MCF 10A (cell line): ENCODE measurements at regions not wholly inside any gene's neighbourhood (a gene's known extent, or its start where the extent isn't known, plus 50 kb on each side); places are given as distances from the start of the nearest gene placed in this dataset.

Experiments used
- BruUV-seq: library from RNA; stranded (reverse); fragments of 400-500 nt; replicated peaks from 2 replicates; lab custom pipeline; 2021; lab: Mats Ljungman, UMichigan
- CTCF ChIA-PET: fragments of 300-600 bp; sonication (Branson Sonifier 250); formaldehyde crosslinking; extraction: SDS; loops from one replicate; lab custom pipeline; 2021; ENCODE audit warnings: antibody characterized with exemption, inconsistent platforms; lab: Yijun Ruan, JAX
- POLR2A ChIA-PET: fragments of 300-600, 350-650 bp; sonication (Branson Sonifier 250); formaldehyde crosslinking; extraction: SDS; loops from one replicate; lab custom pipeline; 2020; ENCODE audit warnings: antibody characterized with exemption, inconsistent platforms; lab: Yijun Ruan, JAX
- DNase-seq: peaks from one replicate; pipeline ENCODE4 v3.0.0-alpha.2; 2018; ENCODE audit not compliant: unreplicated experiment
- H3K27ac Mint-ChIP-seq: one replicate; pipeline ENCODE4 v1.8.0; 2022; ENCODE audit warnings: mild to moderate bottlenecking, low read depth, mixed read lengths; ENCODE audit not compliant: unreplicated experiment
- H3K27me3 Mint-ChIP-seq: one replicate; pipeline ENCODE4 v1.8.0; 2022; ENCODE audit warnings: mixed read lengths; ENCODE audit not compliant: insufficient read depth, unreplicated experiment
- H3K36me3 Mint-ChIP-seq: one replicate; pipeline ENCODE4 v1.8.0; 2022; ENCODE audit warnings: mild to moderate bottlenecking, moderate library complexity, mixed read lengths; ENCODE audit not compliant: insufficient read depth, unreplicated experiment
- H3K4me1 Mint-ChIP-seq: one replicate; pipeline ENCODE4 v1.8.0; 2022; ENCODE audit warnings: mixed read lengths; ENCODE audit not compliant: insufficient read depth, unreplicated experiment
- H3K4me3 Mint-ChIP-seq: one replicate; pipeline ENCODE4 v1.8.0; 2022; ENCODE audit warnings: mild to moderate bottlenecking, moderate library complexity, mixed read lengths; ENCODE audit not compliant: unreplicated experiment
- H3K9me3 Mint-ChIP-seq: one replicate; pipeline ENCODE4 v1.8.0; 2022; ENCODE audit warnings: mixed read lengths; ENCODE audit not compliant: unreplicated experiment
- intact Hi-C: fragments of 100-400 bp; cut with micrococcal nuclease; formaldehyde crosslinking; loops from 2 replicates; pipeline ENCODE4 v1.14.1; 2022
- TF ChIP-seq, protein P1 (sequence below): fragments of 200-600 bp; IDR thresholded peaks from one replicate; pipeline ENCODE4 v1.8.0; 2022; ENCODE audit warnings: antibody characterized with exemption, mild to moderate bottlenecking; ENCODE audit not compliant: unreplicated experiment

DNA sequence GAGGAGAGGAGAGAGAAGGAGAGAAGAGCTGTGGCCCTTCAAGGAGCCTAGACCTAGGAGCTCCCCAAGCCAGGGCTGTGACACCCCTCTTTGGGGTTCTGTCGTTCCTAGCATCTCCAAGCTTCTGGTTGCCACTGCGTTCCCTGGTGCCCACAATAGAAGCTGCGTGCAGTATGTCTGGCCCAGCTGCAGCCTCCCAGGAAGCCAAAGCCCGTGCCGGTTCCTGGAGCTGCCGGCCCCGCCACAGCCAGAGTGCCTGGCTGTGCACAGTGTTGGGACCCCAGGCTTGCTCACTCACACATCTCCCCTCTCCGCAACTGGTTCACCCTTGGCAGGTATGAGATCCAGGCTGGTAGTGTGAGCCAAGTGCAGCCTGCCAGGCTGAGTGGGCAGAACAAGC lies 367.7 kb upstream of the MC4R start:
- Mint-ChIP-seq H3K4me3 (no peak overlapping the region), H3K27me3 (peaks cover 81% of the 10 kb centered on the region), H3K27ac (no peak overlapping the region), H3K9me3 (no peaks in the 10 kb centered on the region), H3K36me3 (no peaks in the 10 kb centered on the region), H3K4me1 (no peaks in the 10 kb centered on the region)
- ChIA-PET CTCF (interaction anchor here (0.6 to 1.4 kb wide), 2 partner anchors 15 to 55 kb away, joined by 3 read pairs; no protein-coding TSS in a partner anchor), POLR2A (no interaction called here)
- DNase-seq, result no peak
- intact Hi-C loops, result no loop called here
- TF ChIP-seq, protein P1, sequence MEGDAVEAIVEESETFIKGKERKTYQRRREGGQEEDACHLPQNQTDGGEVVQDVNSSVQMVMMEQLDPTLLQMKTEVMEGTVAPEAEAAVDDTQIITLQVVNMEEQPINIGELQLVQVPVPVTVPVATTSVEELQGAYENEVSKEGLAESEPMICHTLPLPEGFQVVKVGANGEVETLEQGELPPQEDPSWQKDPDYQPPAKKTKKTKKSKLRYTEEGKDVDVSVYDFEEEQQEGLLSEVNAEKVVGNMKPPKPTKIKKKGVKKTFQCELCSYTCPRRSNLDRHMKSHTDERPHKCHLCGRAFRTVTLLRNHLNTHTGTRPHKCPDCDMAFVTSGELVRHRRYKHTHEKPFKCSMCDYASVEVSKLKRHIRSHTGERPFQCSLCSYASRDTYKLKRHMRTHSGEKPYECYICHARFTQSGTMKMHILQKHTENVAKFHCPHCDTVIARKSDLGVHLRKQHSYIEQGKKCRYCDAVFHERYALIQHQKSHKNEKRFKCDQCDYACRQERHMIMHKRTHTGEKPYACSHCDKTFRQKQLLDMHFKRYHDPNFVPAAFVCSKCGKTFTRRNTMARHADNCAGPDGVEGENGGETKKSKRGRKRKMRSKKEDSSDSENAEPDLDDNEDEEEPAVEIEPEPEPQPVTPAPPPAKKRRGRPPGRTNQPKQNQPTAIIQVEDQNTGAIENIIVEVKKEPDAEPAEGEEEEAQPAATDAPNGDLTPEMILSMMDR, result no peak
- no TSS peak for BruUV-seq

DNA sequence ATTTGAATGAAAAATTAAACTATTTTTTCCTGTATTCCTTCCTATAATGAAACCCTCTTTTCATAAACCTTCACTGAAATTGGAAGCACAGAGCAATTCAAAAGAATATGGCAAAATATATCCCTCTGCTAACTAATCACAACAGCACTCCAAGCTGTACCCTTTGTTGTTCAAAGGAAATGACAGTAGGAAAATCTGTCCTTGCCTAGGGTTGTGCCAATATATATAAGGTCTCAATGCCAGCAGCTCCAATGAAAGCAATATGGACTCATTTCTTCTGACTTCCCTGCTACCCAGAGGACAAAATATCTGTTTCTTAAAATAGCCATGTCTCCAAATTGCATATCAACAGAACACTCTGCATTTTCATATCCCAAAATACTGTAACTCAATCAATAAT lies 373.9 kb upstream of the MC4R start:
- Mint-ChIP-seq H3K27me3 (peaks cover 69% of the 10 kb centered on the region), H3K9me3 (no peaks in the 10 kb centered on the region), H3K27ac (no peak overlapping the region), H3K4me3 (no peak overlapping the region), H3K36me3 (no peaks in the 10 kb centered on the region), H3K4me1 (no peaks in the 10 kb centered on the region)
- CTCF ChIA-PET, result interaction anchor here (0.8 kb wide), 1 partner anchor 31 kb away, joined by 4 read pairs; no protein-coding TSS in a partner anchor
- POLR2A ChIA-PET, result no interaction called here
- no peak for DNase-seq
- no TSS peak for BruUV-seq
- intact Hi-C loops, result no loop called here
- TF ChIP-seq, protein P1, result no peak

DNA sequence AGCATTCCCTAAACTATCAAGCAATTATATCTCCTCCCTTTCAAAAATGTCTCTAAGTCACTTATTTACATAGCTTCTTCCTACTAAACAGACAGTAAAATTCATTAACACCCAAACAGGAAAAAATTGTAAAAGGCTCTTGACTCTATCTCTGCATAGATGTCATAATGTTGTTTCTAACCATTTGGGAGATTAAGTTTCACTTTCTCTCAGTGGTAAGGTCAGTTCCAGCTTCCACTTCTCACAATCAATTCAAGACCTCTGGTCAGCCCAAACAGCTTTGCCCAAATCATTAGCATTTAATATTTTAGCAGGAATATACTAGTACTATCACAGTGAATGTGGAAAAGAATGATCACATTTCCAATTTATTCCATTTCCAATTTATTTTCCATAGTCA lies 374.3 kb upstream of the MC4R start:
- TF ChIP-seq, protein P1, result no peak

DNA sequence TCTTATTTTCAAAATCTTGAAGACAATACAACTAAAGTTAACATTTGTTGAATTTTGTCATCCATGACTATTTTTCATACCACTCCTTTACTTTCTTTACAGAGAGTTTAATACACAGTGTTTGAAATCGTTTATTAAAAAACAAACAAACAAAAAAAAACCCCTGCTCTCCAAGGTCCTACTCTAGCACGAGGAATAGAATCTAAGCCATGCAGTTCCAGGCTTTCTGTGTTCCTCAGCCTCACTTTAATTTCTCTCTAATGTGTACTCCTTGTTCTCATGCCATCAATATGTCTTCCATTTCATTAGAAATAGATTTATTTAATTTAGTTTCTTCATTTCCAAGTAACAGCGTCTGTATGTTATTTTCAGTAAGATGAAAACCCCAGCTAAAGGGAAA lies 381.2 kb upstream of the MC4R start:
- no peaks in the 10 kb centered on the region for H3K9me3 Mint-ChIP-seq
- H3K36me3 Mint-ChIP-seq, result no peaks in the 10 kb centered on the region
- POLR2A ChIA-PET, result interaction anchor here (0.6 to 0.8 kb wide), 3 partner anchors 39 to 1772 kb away, joined by 3 to 4 read pairs (median 3); no protein-coding TSS in a partner anchor
- peaks cover 75% of the 10 kb centered on the region for H3K27me3 Mint-ChIP-seq
- H3K4me1 Mint-ChIP-seq, result no peaks in the 10 kb centered on the region
- CTCF ChIA-PET, result no interaction called here
- H3K4me3 Mint-ChIP-seq, result no peak overlapping the region
- H3K27ac Mint-ChIP-seq, result no peak overlapping the region
- no peak for DNase-seq
- TF ChIP-seq, protein P1, result no peak
- intact Hi-C loops, result no loop called here
- BruUV-seq, result no TSS peak

More for the DNA sequence above, 374.3 kb upstream of the MC4R start:
- no peaks in the 10 kb centered on the region for H3K9me3 Mint-ChIP-seq
- intact Hi-C loops, result no loop called here
- ChIA-PET POLR2A (no interaction called here), CTCF (interaction anchor here (0.8 kb wide), 1 partner anchor 31 kb away, joined by 4 read pairs; no protein-coding TSS in a partner anchor)
- peaks cover 73% of the 10 kb centered on the region for H3K27me3 Mint-ChIP-seq
- H3K36me3 Mint-ChIP-seq, result no peaks in the 10 kb centered on the region
- H3K4me3 Mint-ChIP-seq, result no peak overlapping the region
- no peak overlapping the region for H3K27ac Mint-ChIP-seq
- BruUV-seq, result no TSS peak
- no peaks in the 10 kb centered on the region for H3K4me1 Mint-ChIP-seq
- no peak for DNase-seq
